CD4-positive, CD25-positive, alpha-beta regulatory T cell (primary cell): ENCODE measurements at regions not wholly inside any gene's neighbourhood (a gene's known extent, or its start where the extent isn't known, plus 50 kb on each side); places are given as distances from the start of the nearest gene placed in this dataset.
A peak's percentile ranks its signal among the peaks of the same experiment; 100 is the strongest.
"Not testable (repeated sequence)": the region's sequence is repeated elsewhere in the genome, so short reads cannot be mapped to it uniquely, and the experiment has no call there.

ENCODE experiments used
- ATAC-seq, 2 donors: fragments of 150-1000 bp; cut with Tn5 transposase; one replicate each; pipeline ENCODE4 v1.10.0; 2021; ENCODE audit warnings: low read depth in 2 of 2, moderate number of reproducible peaks in 2 of 2, moderate library complexity in 1 of 2
- DNase-seq, 3 donors: peaks; one replicate each; pipeline versions ENCODE4 v3.0.0 to v3.0.0-alpha.2; 2012 to 2022; ENCODE audit warnings: mixed read lengths in 1 of 3
- H3K27ac ChIP-seq: one replicate; pipeline ENCODE4 v1.7.0; 2013; ENCODE audit warnings: mild to moderate bottlenecking, low read length; ENCODE audit not compliant: insufficient read depth, poor library complexity, severe bottlenecking
- H3K27me3 ChIP-seq: one replicate; pipeline ENCODE4 v1.7.0; 2013; ENCODE audit warnings: low read length; ENCODE audit not compliant: control insufficient read depth, insufficient read depth
- H3K36me3 ChIP-seq: one replicate; pipeline ENCODE4 v1.7.0; 2013; ENCODE audit warnings: mild to moderate bottlenecking, low read length, moderate library complexity; ENCODE audit not compliant: control insufficient read depth, insufficient read depth
- H3K4me1 ChIP-seq: 2 replicates; pipeline ENCODE4 v1.7.0; 2013; ENCODE audit warnings: mild to moderate bottlenecking, low read length; ENCODE audit not compliant: insufficient read depth, control insufficient read depth, poor library complexity, severe bottlenecking
- H3K4me3 ChIP-seq: one replicate; pipeline ENCODE4 v1.7.0; 2013; ENCODE audit warnings: low read depth, mild to moderate bottlenecking, low read length, moderate library complexity
- H3K9me3 ChIP-seq, 2 experiments: 1 replicate in 1 of 2; 2 replicates in 1 of 2; pipeline ENCODE4 v1.7.0; 2013; ENCODE audit warnings: low read length in 2 of 2, mild to moderate bottlenecking in 1 of 2, moderate library complexity in 1 of 2; ENCODE audit not compliant: control insufficient read depth in 2 of 2
- H3K27ac Mint-ChIP-seq, 3 donors: one replicate each; pipeline ENCODE4 v1.8.0; 2020 to 2022; ENCODE audit warnings: mild to moderate bottlenecking in 3 of 3, mixed read lengths in 3 of 3, moderate library complexity in 2 of 3
- H3K27me3 Mint-ChIP-seq: one replicate; pipeline ENCODE4 v1.8.0; 2022; ENCODE audit warnings: mild to moderate bottlenecking, mixed read lengths
- H3K36me3 Mint-ChIP-seq: one replicate; pipeline ENCODE4 v1.8.0; 2020; ENCODE audit warnings: mixed read lengths
- H3K4me1 Mint-ChIP-seq, 4 donors: one replicate each; pipeline ENCODE4 v1.8.0; 2020 to 2022; ENCODE audit warnings: mixed read lengths in 4 of 4, mild to moderate bottlenecking in 1 of 4
- H3K4me3 Mint-ChIP-seq, 4 donors: one replicate each; pipeline ENCODE4 v1.8.0; 2020 to 2022; ENCODE audit warnings: mild to moderate bottlenecking in 4 of 4, mixed read lengths in 4 of 4, moderate library complexity in 3 of 4
- H3K9me3 Mint-ChIP-seq, 7 donors: one replicate each; pipeline ENCODE4 v1.8.0; 2020 to 2022; ENCODE audit warnings: mixed read lengths in 7 of 7, mild to moderate bottlenecking in 3 of 7, moderate library complexity in 2 of 7

DNA sequence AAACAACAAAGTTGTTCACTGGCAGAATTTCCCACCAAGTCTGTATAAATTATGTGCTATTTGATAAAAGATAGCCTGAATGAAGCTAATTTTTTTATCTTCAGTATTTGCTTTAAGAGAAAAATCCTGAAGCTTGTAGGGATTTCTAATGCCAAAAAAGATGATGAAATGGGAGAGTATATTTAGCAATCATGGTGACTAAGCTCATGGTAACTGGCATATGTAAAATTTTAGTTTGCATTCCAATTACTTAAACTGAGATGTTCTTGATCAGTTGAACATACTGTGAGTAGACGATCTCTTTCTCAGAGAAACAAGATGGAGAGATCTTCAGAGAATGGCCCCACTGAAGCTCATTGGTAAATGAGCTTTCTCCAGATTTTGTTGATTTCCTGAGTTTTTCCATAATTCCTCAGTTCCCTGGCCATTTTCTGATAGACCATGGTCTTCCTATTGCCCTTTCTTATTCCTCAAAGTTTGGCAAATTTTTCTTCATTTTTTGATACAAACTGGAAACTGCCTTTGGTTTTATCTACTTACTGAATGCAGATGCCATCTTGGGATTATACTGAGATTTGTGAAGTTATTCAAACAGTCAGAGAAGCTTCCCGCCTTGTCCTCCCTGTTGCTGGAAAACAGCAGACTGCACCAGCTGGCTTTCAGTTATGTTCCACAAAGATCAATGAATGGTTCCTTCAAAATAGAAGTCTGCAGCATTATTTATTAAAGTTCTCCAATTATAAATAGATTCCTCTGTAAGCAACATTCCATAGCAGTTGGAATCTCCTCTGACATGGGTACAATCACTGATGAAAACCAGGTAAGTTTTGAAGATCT, 68.3 kb upstream of the ALOX12 start:
- no peak overlapping the region for H3K27ac ChIP-seq
- no peak for ATAC-seq
- Mint-ChIP-seq H3K4me1 (peaks cover 0 to 4% (median under 1%) of the 10 kb centered on the region in 4 donors), H3K27ac (no peak overlapping the region), H3K9me3 (peaks cover 0 to 7% (median 0%) of the 10 kb centered on the region in 7 donors), H3K27me3 (peaks cover 30% of the 10 kb centered on the region), H3K4me3 (no peak overlapping the region), H3K36me3 (peaks cover 6% of the 10 kb centered on the region)
- peaks cover 0 to 2% of the 10 kb centered on the region in 2 experiments for H3K9me3 ChIP-seq
- H3K27me3 ChIP-seq, result no peaks in the 10 kb centered on the region
- no peak for DNase-seq
- H3K4me1 ChIP-seq, result no peaks in the 10 kb centered on the region
- H3K36me3 ChIP-seq, result no peaks in the 10 kb centered on the region
- no peak overlapping the region for H3K4me3 ChIP-seq

DNA sequence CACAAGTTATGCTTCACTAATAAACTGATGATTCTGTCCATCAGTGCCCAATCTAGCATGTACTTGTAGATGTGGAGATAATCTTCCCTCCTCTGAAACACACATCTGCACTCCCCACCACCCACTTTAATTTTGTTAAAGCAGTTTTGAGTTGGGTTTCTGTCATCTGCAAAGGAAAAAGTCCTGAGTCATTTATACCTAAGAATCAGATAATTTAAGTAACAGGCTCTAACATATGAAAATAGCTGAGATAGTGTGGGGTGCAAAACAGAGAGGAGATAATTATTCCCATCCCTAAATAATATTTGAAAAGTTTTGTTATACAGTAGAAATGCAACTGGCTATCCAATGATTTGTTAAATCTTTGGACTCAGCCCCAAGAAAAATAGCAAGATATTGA, 67.7 kb upstream of the ALOX12 start:
- peaks cover 0 to 4% (median under 1%) of the 10 kb centered on the region in 4 donors for H3K4me1 Mint-ChIP-seq
- H3K27ac Mint-ChIP-seq, result no peak overlapping the region
- ATAC-seq (no peak), DNase-seq (no peak)
- Histone ChIP-seq H3K27me3 (no peaks in the 10 kb centered on the region), H3K27ac (no peak overlapping the region), H3K9me3 (peaks cover 0 to 2% of the 10 kb centered on the region in 2 experiments), H3K4me3 (no peak overlapping the region), H3K36me3 (no peaks in the 10 kb centered on the region), H3K4me1 (no peaks in the 10 kb centered on the region)
- H3K27me3 Mint-ChIP-seq, result peaks cover 30% of the 10 kb centered on the region
- no peak overlapping the region for H3K4me3 Mint-ChIP-seq
- peaks cover 6% of the 10 kb centered on the region for H3K36me3 Mint-ChIP-seq
- H3K9me3 Mint-ChIP-seq, result peaks cover 0 to 7% (median 0%) of the 10 kb centered on the region in 7 donors

GRCh38 chr17:6930749-6931148, 65.1 kb upstream of the ALOX12 start:
- H3K9me3 ChIP-seq, result no peaks in the 10 kb centered on the region
- no peak overlapping the region for H3K27ac ChIP-seq
- no peaks in the 10 kb centered on the region for H3K36me3 ChIP-seq
- peaks cover 5% of the 10 kb centered on the region for H3K36me3 Mint-ChIP-seq
- peaks cover 25% of the 10 kb centered on the region for H3K27me3 Mint-ChIP-seq
- no peak overlapping the region for H3K4me3 Mint-ChIP-seq
- no peaks in the 10 kb centered on the region for H3K27me3 ChIP-seq
- H3K4me3 ChIP-seq, result no peak overlapping the region
- DNase-seq (no peak), ATAC-seq (no peak)
- H3K27ac Mint-ChIP-seq, result no peak overlapping the region
- H3K4me1 Mint-ChIP-seq, result no peaks in the 10 kb centered on the region
- peaks cover 0 to 5% (median 0%) of the 10 kb centered on the region in 7 donors for H3K9me3 Mint-ChIP-seq
- H3K4me1 ChIP-seq, result no peaks in the 10 kb centered on the region

DNA sequence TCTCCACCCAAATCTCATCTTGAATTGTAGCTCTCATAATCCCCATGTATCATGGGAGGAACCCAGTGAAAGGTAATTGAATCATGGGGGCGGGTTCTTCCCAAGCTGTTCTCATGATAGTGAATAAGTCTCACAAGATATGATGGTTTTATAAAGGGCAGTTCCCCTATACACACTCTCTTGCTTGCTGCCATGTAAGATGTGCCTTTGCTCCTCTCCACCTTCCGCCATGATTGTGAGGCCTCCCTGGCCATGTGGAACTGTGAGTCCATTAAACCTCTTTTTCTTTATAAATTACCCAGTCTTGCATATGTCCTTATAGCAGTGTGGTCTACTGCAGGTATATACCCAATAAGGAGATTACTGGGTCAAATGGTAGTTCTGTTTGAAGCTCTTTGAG, 61.3 kb upstream of the ALOX12 start:
- H3K27ac ChIP-seq, DNase-seq, H3K27ac Mint-ChIP-seq, H3K27me3 Mint-ChIP-seq, H3K36me3 Mint-ChIP-seq, H3K27me3 ChIP-seq, ATAC-seq, H3K9me3 ChIP-seq, H3K9me3 Mint-ChIP-seq, H3K36me3 ChIP-seq, H3K4me1 Mint-ChIP-seq, H3K4me3 ChIP-seq, H3K4me1 ChIP-seq, H3K4me3 Mint-ChIP-seq: not testable (repeated sequence)

- Mint-ChIP-seq H3K4me3 (peak overlapping the region in 3 of 4 donors; percentile 54 to 77 (median 60)), H3K27ac (peak overlapping the region; percentile 6 to 44 (median 13)), H3K4me1 (peaks cover 0 to 4% (median 1%) of the 10 kb centered on the region in 4 donors), H3K9me3 (peaks cover 0 to 5% (median 0%) of the 10 kb centered on the region in 7 donors), H3K36me3 (peaks cover 5% of the 10 kb centered on the region), H3K27me3 (no peaks in the 10 kb centered on the region)
- H3K27me3 ChIP-seq, result no peaks in the 10 kb centered on the region
- no peaks in the 10 kb centered on the region for H3K9me3 ChIP-seq
- peak in 1 of 3 donors; percentile 28 for DNase-seq
- peak overlapping the region; percentile 68 for H3K4me3 ChIP-seq
- H3K4me1 ChIP-seq, result no peaks in the 10 kb centered on the region
- H3K36me3 ChIP-seq, result no peaks in the 10 kb centered on the region
- H3K27ac ChIP-seq, result peak overlapping the region; percentile 65
- ATAC-seq, result no peak
Measured at GRCh38 chr17:6936370-6937028, 59.4 kb upstream of the ALOX12 start.

GRCh38 chr17:6938637-6939036, 57.2 kb upstream of the ALOX12 start:
- H3K4me1 Mint-ChIP-seq, result peaks cover 0 to 4% (median 1%) of the 10 kb centered on the region in 4 donors
- H3K27ac Mint-ChIP-seq, result no peak overlapping the region
- no peak for DNase-seq

GRCh38 chr17:6940186-6940649, 55.6 kb upstream of the ALOX12 start:
- H3K4me1 ChIP-seq, result no peaks in the 10 kb centered on the region
- H3K4me3 ChIP-seq, result peak overlapping the region; percentile 52
- ATAC-seq (no peak), DNase-seq (peak in 1 of 3 donors; percentile 25)
- no peaks in the 10 kb centered on the region for H3K36me3 Mint-ChIP-seq
- H3K27me3 Mint-ChIP-seq, result no peaks in the 10 kb centered on the region
- H3K9me3 ChIP-seq, result no peaks in the 10 kb centered on the region
- H3K4me3 Mint-ChIP-seq, result no peak overlapping the region
- no peaks in the 10 kb centered on the region for H3K36me3 ChIP-seq
- peaks cover 0 to 4% (median 1%) of the 10 kb centered on the region in 4 donors for H3K4me1 Mint-ChIP-seq
- H3K27ac ChIP-seq, result no peak overlapping the region
- no peaks in the 10 kb centered on the region for H3K27me3 ChIP-seq
- H3K9me3 Mint-ChIP-seq, result no peaks in the 10 kb centered on the region
- no peak overlapping the region for H3K27ac Mint-ChIP-seq

More at GRCh38 chr17:6938637-6939036, 57.2 kb upstream of the ALOX12 start:
- no peaks in the 10 kb centered on the region for H3K27me3 Mint-ChIP-seq
- ATAC-seq, result no peak
- no peak overlapping the region for H3K4me3 ChIP-seq
- H3K9me3 Mint-ChIP-seq, result peaks cover 0 to 5% (median 0%) of the 10 kb centered on the region in 7 donors
- no peaks in the 10 kb centered on the region for H3K27me3 ChIP-seq
- no peaks in the 10 kb centered on the region for H3K36me3 ChIP-seq
- H3K4me3 Mint-ChIP-seq, result no peak overlapping the region
- peaks cover 5% of the 10 kb centered on the region for H3K36me3 Mint-ChIP-seq
- H3K9me3 ChIP-seq, result no peaks in the 10 kb centered on the region
- no peak overlapping the region for H3K27ac ChIP-seq
- no peaks in the 10 kb centered on the region for H3K4me1 ChIP-seq
